Left lung (tissue), 4 donors: ENCODE measurements at regions not wholly inside any gene's neighbourhood (a gene's known extent, or its start where the extent isn't known, plus 50 kb on each side); places are given as distances from the start of the nearest gene placed in this dataset.
A peak's percentile ranks its signal among the peaks of the same experiment; 100 is the strongest.

Source experiments
- ATAC-seq: fragments of 200-7000 bp; cut with Tn5 transposase; one replicate; pipeline ENCODE4 v1.9.1; 2020; ENCODE audit warnings: moderate library complexity
- DNase-seq, 4 donors: peaks; one replicate each; pipeline ENCODE4 v3.0.0-alpha.2; 2013 to 2020
- H3K27ac ChIP-seq, 2 donors: fragments of 200-600 bp; sonication (generic) in 1 of 2; one replicate each; pipeline versions ENCODE4 v1.5.0 to v1.8.0; 2020 to 2021
- H3K27me3 ChIP-seq, 2 donors: fragments of 200-600 bp; sonication (generic) in 1 of 2; one replicate each; pipeline versions ENCODE4 v1.5.0 to v1.8.0; 2020 to 2021
- H3K36me3 ChIP-seq, 2 donors: fragments of 200-600 bp; sonication (generic) in 1 of 2; one replicate each; pipeline versions ENCODE4 v1.5.0 to v1.8.0; 2020 to 2021
- H3K4me1 ChIP-seq, 2 donors: fragments of 200-600 bp; one replicate each; pipeline ENCODE4 v1.8.0; 2021
- H3K4me3 ChIP-seq, 2 donors: fragments of 200-600 bp; sonication (generic) in 1 of 2; one replicate each; pipeline versions ENCODE4 v1.5.0 to v1.8.0; 2020 to 2021; ENCODE audit warnings: mild to moderate bottlenecking in 1 of 2
- H3K9me3 ChIP-seq, 2 donors: fragments of 200-600 bp; sonication (generic) in 1 of 2; one replicate each; pipeline versions ENCODE4 v1.5.0 to v1.8.0; 2020 to 2021
- intact Hi-C, 2 donors: fragments of 100-400 bp; cut with DNase I; formaldehyde crosslinking; loops; one replicate each; pipeline versions ENCODE4 v1.11.2 to v1.14.2; 2022
- TF ChIP-seq, protein P1 (sequence below), 2 donors: fragments of 200-600 bp; sonication (generic) in 1 of 2; IDR thresholded peaks; one replicate each; pipeline versions ENCODE4 v1.5.0 to v1.8.0; 2021; ENCODE audit warnings: antibody characterized with exemption in 2 of 2
- donor health status: DM: no; HTN: yes; CAD: no.
- donor health status: DM: no; HTN: no; CAD: no.

DNA sequence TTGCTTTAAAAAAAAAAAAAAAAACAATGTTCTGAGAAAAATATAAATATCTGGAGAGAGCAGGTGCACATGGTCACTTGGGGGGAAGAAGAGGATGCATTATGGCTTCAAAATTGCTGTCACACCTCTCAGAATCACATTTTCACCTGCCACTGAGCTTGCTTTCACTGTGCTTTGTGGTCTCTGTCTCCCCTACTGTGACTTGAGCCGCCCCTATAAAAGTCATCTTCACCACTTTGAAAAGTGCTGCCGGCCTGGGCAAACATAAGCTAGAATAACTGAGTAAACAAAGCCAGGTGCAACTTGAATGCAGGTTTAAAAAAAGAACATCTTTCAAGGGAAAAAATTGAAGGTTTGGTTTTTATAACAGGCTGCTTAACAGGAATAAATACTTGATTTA is 368.1 kb upstream of the GRIA1 start:
- DNase-seq, result no peak

DNA sequence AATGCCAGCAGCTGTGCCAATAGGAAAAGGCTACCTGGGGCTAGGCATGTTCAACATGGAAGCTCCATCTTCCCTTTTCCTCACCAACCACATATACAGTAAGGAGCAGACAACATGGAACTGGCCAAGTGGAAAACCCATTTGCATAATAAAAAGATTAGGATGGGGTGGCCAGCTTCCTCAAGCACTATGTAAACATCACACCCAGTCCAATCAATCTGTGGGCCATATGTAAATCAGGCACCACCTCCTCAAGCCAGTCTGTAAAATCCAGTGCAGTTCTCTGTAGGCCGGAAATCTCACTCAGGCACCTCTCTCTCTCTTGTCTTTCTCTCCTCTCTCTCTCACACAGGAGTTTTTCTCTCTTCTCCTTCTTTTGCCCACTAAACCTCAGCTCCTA is 360.2 kb upstream of the GRIA1 start:
- TF ChIP-seq, protein P1, sequence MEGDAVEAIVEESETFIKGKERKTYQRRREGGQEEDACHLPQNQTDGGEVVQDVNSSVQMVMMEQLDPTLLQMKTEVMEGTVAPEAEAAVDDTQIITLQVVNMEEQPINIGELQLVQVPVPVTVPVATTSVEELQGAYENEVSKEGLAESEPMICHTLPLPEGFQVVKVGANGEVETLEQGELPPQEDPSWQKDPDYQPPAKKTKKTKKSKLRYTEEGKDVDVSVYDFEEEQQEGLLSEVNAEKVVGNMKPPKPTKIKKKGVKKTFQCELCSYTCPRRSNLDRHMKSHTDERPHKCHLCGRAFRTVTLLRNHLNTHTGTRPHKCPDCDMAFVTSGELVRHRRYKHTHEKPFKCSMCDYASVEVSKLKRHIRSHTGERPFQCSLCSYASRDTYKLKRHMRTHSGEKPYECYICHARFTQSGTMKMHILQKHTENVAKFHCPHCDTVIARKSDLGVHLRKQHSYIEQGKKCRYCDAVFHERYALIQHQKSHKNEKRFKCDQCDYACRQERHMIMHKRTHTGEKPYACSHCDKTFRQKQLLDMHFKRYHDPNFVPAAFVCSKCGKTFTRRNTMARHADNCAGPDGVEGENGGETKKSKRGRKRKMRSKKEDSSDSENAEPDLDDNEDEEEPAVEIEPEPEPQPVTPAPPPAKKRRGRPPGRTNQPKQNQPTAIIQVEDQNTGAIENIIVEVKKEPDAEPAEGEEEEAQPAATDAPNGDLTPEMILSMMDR (IDR thresholded peaks at IDR 0.05), result no peak
- DNase-seq (no peak), ATAC-seq (no peak)
- no peaks in the 10 kb centered on the region for H3K36me3 ChIP-seq
- no peaks in the 10 kb centered on the region for H3K9me3 ChIP-seq
- H3K27me3 ChIP-seq, result no peaks in the 10 kb centered on the region
- no peaks in the 10 kb centered on the region for H3K4me1 ChIP-seq
- intact Hi-C loops, result no loop called here
- no peak overlapping the region for H3K4me3 ChIP-seq
- H3K27ac ChIP-seq, result no peak overlapping the region

More for the DNA sequence above, 368.1 kb upstream of the GRIA1 start:
- H3K9me3 ChIP-seq, result no peaks in the 10 kb centered on the region
- H3K36me3 ChIP-seq, result no peaks in the 10 kb centered on the region
- H3K27ac ChIP-seq, result no peak overlapping the region
- no peaks in the 10 kb centered on the region for H3K27me3 ChIP-seq
- no peak overlapping the region for H3K4me3 ChIP-seq
- no peak for ATAC-seq
- no peaks in the 10 kb centered on the region for H3K4me1 ChIP-seq
- TF ChIP-seq, protein P1 (IDR thresholded peaks at IDR 0.05), result no peak
- intact Hi-C loops, result no loop called here

DNA sequence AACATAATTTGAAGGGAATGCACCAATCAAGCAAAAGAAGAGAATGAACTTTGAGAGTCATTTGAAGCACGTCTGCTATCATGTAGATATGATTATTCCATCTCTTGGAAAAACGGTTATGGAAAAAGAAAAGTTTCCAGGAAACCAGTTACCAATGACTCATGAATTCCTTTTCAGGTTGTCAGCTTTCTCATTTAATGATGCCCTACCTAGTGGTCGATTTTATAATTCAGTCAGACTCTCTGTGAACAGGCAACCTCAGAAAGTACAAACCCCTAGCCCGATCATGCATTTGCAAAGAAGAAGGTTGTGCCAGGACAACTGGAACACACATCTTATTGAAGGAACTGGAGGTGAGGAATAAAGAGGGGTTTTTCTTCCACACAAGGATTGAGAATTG is 355.1 kb upstream of the GRIA1 start:
- Histone ChIP-seq H3K36me3 (no peaks in the 10 kb centered on the region), H3K27ac (no peak overlapping the region), H3K4me3 (no peak overlapping the region), H3K27me3 (no peaks in the 10 kb centered on the region), H3K4me1 (no peaks in the 10 kb centered on the region), H3K9me3 (no peaks in the 10 kb centered on the region)
- TF ChIP-seq, protein P1 (IDR thresholded peaks at IDR 0.05), result no peak
- intact Hi-C loops, result no loop called here
- no peak for DNase-seq
- no peak for ATAC-seq

DNA sequence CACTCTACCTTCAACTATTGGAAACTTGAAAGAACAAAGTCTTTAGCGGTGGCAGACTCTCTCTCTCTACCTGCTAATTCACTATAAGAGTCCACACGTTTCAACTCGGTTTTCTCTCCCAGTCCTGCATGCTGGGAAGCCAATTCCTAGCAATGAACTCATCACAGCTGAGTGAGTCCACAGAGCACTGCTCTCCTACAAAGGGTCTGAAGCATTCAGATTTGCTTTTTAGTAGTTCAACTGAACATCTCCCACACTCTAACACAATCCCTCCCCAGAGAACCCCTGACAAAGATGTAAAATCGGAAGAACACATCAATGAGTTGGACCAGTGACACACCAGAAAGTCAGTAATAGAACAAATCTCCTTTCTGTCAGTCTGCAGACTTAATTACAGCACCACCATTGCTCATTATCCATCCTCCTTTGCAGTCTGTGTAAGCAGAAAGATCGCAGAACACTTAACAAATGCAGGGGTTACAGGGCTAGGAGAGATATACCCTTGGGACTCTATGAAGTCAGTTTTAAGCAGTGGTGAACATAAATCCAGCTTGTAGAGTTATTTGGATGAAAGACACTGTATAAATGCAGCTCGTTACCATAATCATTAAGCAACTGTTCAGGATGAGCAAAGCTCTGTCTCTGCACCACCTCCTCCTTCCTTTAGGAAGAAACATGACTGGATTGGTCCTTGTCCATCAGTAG is 353.4 kb upstream of the GRIA1 start:
- ATAC-seq (no peak), DNase-seq (no peak)
- H3K36me3 ChIP-seq, result no peaks in the 10 kb centered on the region
- no peaks in the 10 kb centered on the region for H3K9me3 ChIP-seq
- no peaks in the 10 kb centered on the region for H3K4me1 ChIP-seq
- H3K27ac ChIP-seq, result no peak overlapping the region
- H3K27me3 ChIP-seq, result no peaks in the 10 kb centered on the region
- no peak overlapping the region for H3K4me3 ChIP-seq
- intact Hi-C loops, result no loop called here
- TF ChIP-seq, protein P1 (IDR thresholded peaks at IDR 0.05), result no peak

DNA sequence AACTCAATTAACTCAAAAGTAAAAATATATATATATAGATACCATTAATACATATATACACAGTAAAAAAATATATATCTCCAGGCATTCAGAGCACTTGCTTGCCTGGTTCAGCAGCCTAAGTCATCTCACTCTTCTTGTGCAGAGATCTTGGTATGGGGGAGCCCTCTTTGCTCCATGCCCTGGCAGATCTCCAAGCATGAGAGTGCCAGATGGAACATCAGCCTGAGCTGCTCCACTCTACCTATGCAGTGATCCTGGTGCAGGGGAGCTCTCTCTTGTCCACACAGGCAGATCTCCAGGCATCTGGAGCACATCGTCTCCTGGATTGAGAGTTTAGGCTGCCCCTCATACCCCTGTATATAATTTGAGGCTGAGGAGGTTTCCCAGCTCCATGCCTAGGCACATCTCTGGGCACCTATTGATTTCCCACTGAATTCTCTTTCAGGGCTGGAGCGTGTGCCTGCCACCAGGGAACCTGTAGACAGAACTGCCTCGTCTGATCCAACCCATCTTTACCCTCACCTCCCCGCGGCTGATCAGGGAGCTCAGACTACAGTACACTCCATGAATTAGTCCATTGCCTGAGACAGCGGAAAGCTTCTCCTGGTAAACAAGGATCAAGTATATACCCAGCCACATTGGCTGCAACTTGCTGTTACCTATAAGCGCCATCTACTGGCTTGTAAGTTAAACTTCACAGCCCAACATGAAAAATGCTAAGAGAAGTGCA is 342.4 kb upstream of the GRIA1 start:
- Histone ChIP-seq H3K36me3 (no peaks in the 10 kb centered on the region), H3K27me3 (no peaks in the 10 kb centered on the region), H3K4me1 (no peaks in the 10 kb centered on the region), H3K4me3 (no peak overlapping the region), H3K27ac (no peak overlapping the region), H3K9me3 (peaks cover 0 to 19% of the 10 kb centered on the region in 2 donors)
- intact Hi-C loops, result loop anchor here in 1 of 2 donors (10.0 kb wide), 1 partner anchor 593 kb away; no protein-coding TSS in a partner anchor
- ATAC-seq (peak; percentile 82), DNase-seq (peak in 2 of 4 donors; percentile 3 to 24)
- TF ChIP-seq, protein P1 (IDR thresholded peaks at IDR 0.05), result peak; percentile 34 to 42
